GM12878 (cell line): ENCODE measurements at regions not wholly inside any gene's neighbourhood (a gene's known extent, or its start where the extent isn't known, plus 50 kb on each side); places are given as distances from the start of the nearest gene placed in this dataset.

Experiments
- ATAC-seq: fragments of 200-7000 bp; cut with Tn5 transposase; 3 replicates; pipeline ENCODE4 v1.9.1; 2020; ENCODE audit warnings: mild to moderate bottlenecking, moderate library complexity
- BruUV-seq: library from RNA; stranded (reverse); fragments of 400-500 nt; replicated peaks from 2 replicates; lab custom pipeline; 2021; lab: Mats Ljungman, UMichigan
- CTCF ChIA-PET: fragments of 300-600 bp; sonication (Branson Sonifier 250); formaldehyde crosslinking; extraction: SDS; loops from one replicate; lab custom pipeline; 2021; ENCODE audit warnings: inconsistent platforms; lab: Yijun Ruan, JAX
- POLR2A ChIA-PET: fragments of 350-600 bp; formaldehyde crosslinking; extraction: SDS; loops from one replicate; lab custom pipeline; 2021; ENCODE audit warnings: inconsistent platforms; lab: Charles Lee
- RAD21 ChIA-PET: fragments of 300-600 bp; sonication (Branson Sonifier 250); formaldehyde crosslinking; loops from one replicate; lab custom pipeline; 2023; ENCODE audit warnings: antibody characterized with exemption; ENCODE audit not compliant: unreplicated experiment; lab: Charles Lee
- SMC1A ChIA-PET: fragments of 300-600 bp; sonication (Branson Sonifier 250); formaldehyde crosslinking; loops from one replicate; lab custom pipeline; 2023; ENCODE audit not compliant: unreplicated experiment, uncharacterized antibody; lab: Charles Lee
- DNase-seq: peaks from one replicate; pipeline ENCODE4 v3.0.0-alpha.2; 2011; ENCODE audit warnings: low read depth, low spot score
- FAIRE-seq: peaks from 3 replicates; lab custom pipeline; 2011; peaks lifted over from hg19 to GRCh38; lab: Jason Lieb, UNC
- H2AFZ ChIP-seq: 2 replicates; pipeline ENCODE4 v1.6.0; 2011; ENCODE audit warnings: low read depth, low read length, control low read depth; ENCODE audit not compliant: control insufficient read depth
- H3K27ac ChIP-seq: 2 replicates; pipeline ENCODE4 v1.5.1; 2011; ENCODE audit warnings: control low read depth; ENCODE audit not compliant: control insufficient read depth, insufficient read depth
- H3K27me3 ChIP-seq, 2 experiments: replicated peaks in 1 of 2; 2 replicates each; pipeline versions ENCODE4 v1.6.0 to v1.6.1; 2011; ENCODE audit warnings: low read length in 1 of 2; ENCODE audit not compliant: control insufficient read depth in 2 of 2, insufficient read depth in 2 of 2
- H3K36me3 ChIP-seq, 2 experiments: 2 replicates each; pipeline ENCODE4 v1.5.1; 2011; ENCODE audit warnings: low read length in 1 of 2; ENCODE audit not compliant: control insufficient read depth in 2 of 2, insufficient read depth in 2 of 2
- H3K4me1 ChIP-seq: 2 replicates; pipeline ENCODE4 v1.6.1; 2011; ENCODE audit warnings: mild to moderate bottlenecking, low read length, moderate library complexity, mixed read lengths; ENCODE audit not compliant: control insufficient read depth, insufficient read depth
- H3K4me2 ChIP-seq: 2 replicates; pipeline ENCODE4 v1.6.0; 2011; ENCODE audit warnings: control low read depth; ENCODE audit not compliant: control insufficient read depth, insufficient read depth
- H3K4me3 ChIP-seq: fragments of 200-600 bp; sonication (generic); 2 replicates; pipeline ENCODE4 v1.5.1; 2016
- H3K79me2 ChIP-seq: 2 replicates; pipeline ENCODE4 v1.6.0; 2011; ENCODE audit warnings: low read length; ENCODE audit not compliant: control insufficient read depth, insufficient read depth
- H3K9ac ChIP-seq: 2 replicates; pipeline ENCODE4 v1.8.0; 2011; ENCODE audit warnings: low read length, control low read depth, mixed read lengths; ENCODE audit not compliant: control insufficient read depth, insufficient read depth
- H3K9me3 ChIP-seq: replicated peaks from 3 replicates; pipeline ENCODE4 v1.5.1; 2011; ENCODE audit warnings: mild to moderate bottlenecking, low read length; ENCODE audit not compliant: control insufficient read depth, insufficient read depth
- H4K20me1 ChIP-seq: 2 replicates; pipeline ENCODE4 v1.6.0; 2011; ENCODE audit not compliant: control insufficient read depth, insufficient read depth
- BHLHE40 ChIP-seq, 2 experiments: fragments of 450-650 bp in 1 of 2; IDR thresholded peaks; 2 replicates each; pipeline ENCODE4 v1.6.1; 2011 to 2017; ENCODE audit warnings: low read depth in 2 of 2, borderline replicate concordance in 1 of 2, improper control_type of control experiment in 1 of 2, low read length in 1 of 2, mild to moderate bottlenecking in 1 of 2
- CBFB ChIP-seq: IDR thresholded peaks from 2 replicates; pipeline ENCODE4 v1.6.1; 2016; ENCODE audit warnings: antibody characterized with exemption, low read depth
- CHD2 ChIP-seq: IDR thresholded peaks from 2 replicates; pipeline ENCODE4 v1.6.1; 2011; ENCODE audit warnings: low read depth, low read length, improper control_type of control experiment, borderline replicate concordance
- ESRRA ChIP-seq: IDR thresholded peaks from 2 replicates; pipeline ENCODE4 v1.6.1; 2012; ENCODE audit warnings: mild to moderate bottlenecking, low read length, improper control_type of control experiment
- FOXM1 ChIP-seq: IDR thresholded peaks from 2 replicates; pipeline ENCODE4 v1.6.1; 2012; ENCODE audit warnings: low read depth, mild to moderate bottlenecking, inconsistent platforms, low read length, moderate library complexity
- IKZF1 ChIP-seq: fragments of 450-650 bp; conservative IDR thresholded peaks from 2 replicates; pipeline ENCODE4 v1.6.1; 2017; ENCODE audit warnings: antibody characterized with exemption, mild to moderate bottlenecking
- JUNB ChIP-seq: IDR thresholded peaks from 2 replicates; pipeline ENCODE4 v1.6.1; 2016; ENCODE audit warnings: antibody characterized with exemption, mild to moderate bottlenecking
- NBN ChIP-seq: fragments of 450-650 bp; IDR thresholded peaks from 2 replicates; pipeline ENCODE4 v1.6.1; 2016
- POLR2AphosphoS5 ChIP-seq: IDR thresholded peaks from 2 replicates; pipeline ENCODE4 v1.6.1; 2011; ENCODE audit warnings: mild to moderate bottlenecking, low read length, inconsistent platforms
- RELA ChIP-seq: fragments of 450-650 bp; IDR thresholded peaks from 2 replicates; pipeline ENCODE4 v1.8.0; 2014; ENCODE audit warnings: borderline replicate concordance; ENCODE audit not compliant: partially characterized antibody
- SUZ12 ChIP-seq: fragments of 200-600 bp; sonication (generic); IDR thresholded peaks from one replicate; pipeline ENCODE4 v1.6.1; 2018; ENCODE audit warnings: antibody characterized with exemption, mild to moderate bottlenecking; ENCODE audit not compliant: unreplicated experiment
- TCF12 ChIP-seq: IDR thresholded peaks from 2 replicates; pipeline ENCODE4 v1.6.1; 2011; ENCODE audit warnings: low read depth, mild to moderate bottlenecking, low read length
- ZNF24 ChIP-seq: fragments of 450-650 bp; IDR thresholded peaks from 2 replicates; pipeline ENCODE4 v1.6.1; 2017; ENCODE audit warnings: antibody characterized with exemption, mild to moderate bottlenecking
- ZNF384 ChIP-seq: IDR thresholded peaks from 2 replicates; pipeline ENCODE4 v1.6.1; 2012; ENCODE audit warnings: low read depth, mild to moderate bottlenecking, low read length, improper control_type of control experiment, borderline replicate concordance
- WGBS: methylation state at CpG from one replicate; pipeline ENCODE4 v1.1.6; 2016; ENCODE audit warnings: low lambda C conversion rate; ENCODE audit not compliant: insufficient replicate concordance, insufficient coverage; ENCODE audit errors: missing lambda C conversion rate; 5-methylcytosine and 5-hydroxymethylcytosine counted together
- in situ Hi-C: fragments of 300-500 bp; cut with MboI; formaldehyde crosslinking; loops from 9 replicates; pipeline ENCODE4 v1.14.3; 2018; ENCODE audit warnings: mixed read lengths
- intact Hi-C: fragments of 100-400 bp; cut with micrococcal nuclease; formaldehyde crosslinking; loops from one replicate; pipeline ENCODE4 v1.14.2; 2022; ENCODE audit not compliant: unreplicated experiment
- TF ChIP-seq, protein P1 (sequence below): IDR thresholded peaks from 2 replicates; pipeline ENCODE4 v1.6.1; 2012; ENCODE audit warnings: low read depth, low read length, improper control_type of control experiment
- TF ChIP-seq, protein P2 (sequence below): fragments of 450-650 bp; IDR thresholded peaks from 2 replicates; pipeline ENCODE4 v1.6.1; 2017; ENCODE audit warnings: mild to moderate bottlenecking
- TF ChIP-seq, protein P3 (sequence below): fragments of 450-650 bp; IDR thresholded peaks from 2 replicates; pipeline ENCODE4 v1.6.1; 2017; ENCODE audit warnings: mild to moderate bottlenecking, low read depth, inconsistent platforms; ENCODE audit not compliant: poor library complexity, severe bottlenecking

DNA sequence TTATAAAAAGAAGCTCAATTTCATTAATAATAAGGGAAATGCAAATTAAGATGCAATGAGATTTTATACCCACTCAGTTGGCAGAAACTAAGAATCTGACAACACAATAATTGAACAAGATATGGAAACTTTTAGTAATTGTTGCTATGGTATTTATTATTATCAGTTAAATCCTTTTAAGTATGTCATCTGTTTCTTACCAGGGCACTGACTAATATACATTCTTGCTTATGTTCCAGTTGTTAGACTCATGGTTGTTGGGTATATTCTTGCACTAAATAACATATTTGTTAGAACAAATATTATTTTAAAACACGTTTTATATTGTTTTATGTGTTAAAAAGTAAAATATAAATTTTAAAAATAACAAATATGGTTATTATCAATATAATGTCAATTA, 690.3 kb downstream of the MECOM start:
- SMC1A ChIA-PET: no interaction called here
- no peaks in the 10 kb centered on the region for H3K9me3 ChIP-seq
- H3K79me2 ChIP-seq: no peaks in the 10 kb centered on the region
- BruUV-seq: no TSS peak
- intact Hi-C loops: no loop called here
- no peak overlapping the region for H3K4me2 ChIP-seq
- H3K36me3 ChIP-seq: no peaks in the 10 kb centered on the region
- H3K4me1 ChIP-seq: no peaks in the 10 kb centered on the region
- no peak for FAIRE-seq
- POLR2A ChIA-PET: no interaction called here
- TF ChIP-seq NBN (no peak), CHD2 (no peak), ZNF24 (no peak)
- TF ChIP-seq, protein P1, sequence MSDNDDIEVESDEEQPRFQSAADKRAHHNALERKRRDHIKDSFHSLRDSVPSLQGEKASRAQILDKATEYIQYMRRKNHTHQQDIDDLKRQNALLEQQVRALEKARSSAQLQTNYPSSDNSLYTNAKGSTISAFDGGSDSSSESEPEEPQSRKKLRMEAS: no peak
- TF ChIP-seq, protein P2, sequence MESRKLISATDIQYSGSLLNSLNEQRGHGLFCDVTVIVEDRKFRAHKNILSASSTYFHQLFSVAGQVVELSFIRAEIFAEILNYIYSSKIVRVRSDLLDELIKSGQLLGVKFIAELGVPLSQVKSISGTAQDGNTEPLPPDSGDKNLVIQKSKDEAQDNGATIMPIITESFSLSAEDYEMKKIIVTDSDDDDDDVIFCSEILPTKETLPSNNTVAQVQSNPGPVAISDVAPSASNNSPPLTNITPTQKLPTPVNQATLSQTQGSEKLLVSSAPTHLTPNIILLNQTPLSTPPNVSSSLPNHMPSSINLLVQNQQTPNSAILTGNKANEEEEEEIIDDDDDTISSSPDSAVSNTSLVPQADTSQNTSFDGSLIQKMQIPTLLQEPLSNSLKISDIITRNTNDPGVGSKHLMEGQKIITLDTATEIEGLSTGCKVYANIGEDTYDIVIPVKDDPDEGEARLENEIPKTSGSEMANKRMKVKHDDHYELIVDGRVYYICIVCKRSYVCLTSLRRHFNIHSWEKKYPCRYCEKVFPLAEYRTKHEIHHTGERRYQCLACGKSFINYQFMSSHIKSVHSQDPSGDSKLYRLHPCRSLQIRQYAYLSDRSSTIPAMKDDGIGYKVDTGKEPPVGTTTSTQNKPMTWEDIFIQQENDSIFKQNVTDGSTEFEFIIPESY: no peak
- TF ChIP-seq, all 136 proteins: peak for 0
- Histone ChIP-seq H3K27me3 (no peaks in the 10 kb centered on the region), H2AFZ (no peak overlapping the region), H3K4me3 (no peak overlapping the region), H3K27ac (no peak overlapping the region), H4K20me1 (no peaks in the 10 kb centered on the region), H3K9ac (no peak overlapping the region)
- in situ Hi-C loops: no loop called here
- ChIA-PET CTCF (no interaction called here), RAD21 (no interaction called here)
- no peak for ATAC-seq
- 0% methylated on average over 1 of the region's 1 CpG for WGBS
- DNase-seq: no peak

DNA sequence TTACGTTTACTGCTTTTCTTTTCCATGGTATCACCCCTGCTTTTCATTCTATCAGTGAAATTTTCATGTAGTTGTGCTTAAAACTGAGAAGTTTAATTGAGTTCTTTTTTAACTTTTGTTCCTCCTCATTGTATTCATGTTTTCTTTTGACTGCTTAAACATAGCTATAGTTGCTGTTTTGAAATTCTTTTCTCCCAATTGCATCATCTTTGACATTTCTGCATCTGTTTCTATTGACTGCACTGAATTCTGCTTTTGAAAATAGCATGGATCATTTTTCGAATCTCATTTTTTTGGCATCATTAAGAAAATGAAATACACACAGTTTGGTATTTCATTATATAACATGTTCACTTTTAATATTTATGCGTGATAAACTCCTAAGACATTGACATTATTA, 694.9 kb downstream of the MECOM start:
- Histone ChIP-seq H3K4me1 (no peaks in the 10 kb centered on the region), H3K36me3 (no peaks in the 10 kb centered on the region), H3K4me2 (no peak overlapping the region), H3K4me3 (no peak overlapping the region), H3K9ac (no peak overlapping the region), H2AFZ (no peak overlapping the region), H3K79me2 (no peaks in the 10 kb centered on the region), H4K20me1 (no peaks in the 10 kb centered on the region), H3K27me3 (no peaks in the 10 kb centered on the region), H3K9me3 (no peaks in the 10 kb centered on the region), H3K27ac (no peak overlapping the region)
- ATAC-seq (no peak), DNase-seq (no peak), FAIRE-seq (no peak)
- in situ Hi-C loops: no loop called here
- POLR2A ChIA-PET: no interaction called here
- CTCF ChIA-PET: no interaction called here
- WGBS: 17% methylated on average over 3 of the region's 3 CpGs
- RAD21 ChIA-PET: no interaction called here
- SMC1A ChIA-PET: no interaction called here
- intact Hi-C loops: no loop called here
- BruUV-seq: no TSS peak
- TF ChIP-seq ESRRA (no peak), ZNF384 (no peak), FOXM1 (no peak), CBFB (no peak), SUZ12 (no peak), POLR2AphosphoS5 (no peak), RELA (no peak), JUNB (no peak), BHLHE40 (IDR thresholded peaks at IDR 0.05; ENCODE audit: borderline replicate concordance in 1 of 2, low read depth in 2 of 2, low read length in 1 of 2) (no peak), IKZF1 (no peak), TCF12 (no peak)
- TF ChIP-seq, protein P3, sequence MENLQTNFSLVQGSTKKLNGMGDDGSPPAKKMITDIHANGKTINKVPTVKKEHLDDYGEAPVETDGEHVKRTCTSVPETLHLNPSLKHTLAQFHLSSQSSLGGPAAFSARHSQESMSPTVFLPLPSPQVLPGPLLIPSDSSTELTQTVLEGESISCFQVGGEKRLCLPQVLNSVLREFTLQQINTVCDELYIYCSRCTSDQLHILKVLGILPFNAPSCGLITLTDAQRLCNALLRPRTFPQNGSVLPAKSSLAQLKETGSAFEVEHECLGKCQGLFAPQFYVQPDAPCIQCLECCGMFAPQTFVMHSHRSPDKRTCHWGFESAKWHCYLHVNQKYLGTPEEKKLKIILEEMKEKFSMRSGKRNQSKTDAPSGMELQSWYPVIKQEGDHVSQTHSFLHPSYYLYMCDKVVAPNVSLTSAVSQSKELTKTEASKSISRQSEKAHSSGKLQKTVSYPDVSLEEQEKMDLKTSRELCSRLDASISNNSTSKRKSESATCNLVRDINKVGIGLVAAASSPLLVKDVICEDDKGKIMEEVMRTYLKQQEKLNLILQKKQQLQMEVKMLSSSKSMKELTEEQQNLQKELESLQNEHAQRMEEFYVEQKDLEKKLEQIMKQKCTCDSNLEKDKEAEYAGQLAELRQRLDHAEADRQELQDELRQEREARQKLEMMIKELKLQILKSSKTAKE: no peak
